DOHH2 (cell line): ENCODE measurements at regions not wholly inside any gene's neighbourhood (a gene's known extent, or its start where the extent isn't known, plus 50 kb on each side); places are given as distances from the start of the nearest gene placed in this dataset.
"Not testable (repeated sequence)": the region's sequence is repeated elsewhere in the genome, so short reads cannot be mapped to it uniquely, and the experiment has no call there.

ENCODE experiments used
- H3F3A ChIP-seq: fragments of 200-600 bp; sonication (generic), shearing (Covaris generic); 2 replicates; pipeline ENCODE4 v1.6.0; 2016; ENCODE audit warnings: antibody characterized with exemption, mild to moderate bottlenecking; ENCODE audit not compliant: control insufficient read depth, insufficient read depth
- H3K27ac ChIP-seq: fragments of 200-600 bp; sonication (generic); 2 replicates; pipeline ENCODE4 v1.5.1; 2014; ENCODE audit warnings: low read depth, mild to moderate bottlenecking, low read length, moderate library complexity
- H3K27me3 ChIP-seq: fragments of 200-600 bp; sonication (generic); 2 replicates; pipeline ENCODE4 v1.6.1; 2014; ENCODE audit warnings: mild to moderate bottlenecking, low read length, mixed read lengths; ENCODE audit not compliant: control insufficient read depth
- H3K36me3 ChIP-seq: fragments of 200-600 bp; sonication (generic); 2 replicates; pipeline ENCODE4 v1.6.1; 2014; ENCODE audit warnings: mild to moderate bottlenecking, low read length, moderate library complexity, mixed read lengths; ENCODE audit not compliant: control insufficient read depth
- H3K4me1 ChIP-seq: fragments of 200-600 bp; sonication (generic); 2 replicates; pipeline ENCODE4 v1.6.1; 2014; ENCODE audit warnings: mild to moderate bottlenecking, low read length, mixed read lengths; ENCODE audit not compliant: control insufficient read depth
- H3K4me2 ChIP-seq: fragments of 200-600 bp; sonication (generic); 2 replicates; pipeline ENCODE4 v1.6.0; 2014; ENCODE audit warnings: mild to moderate bottlenecking, low read length, moderate library complexity
- H3K4me3 ChIP-seq: fragments of 200-600 bp; sonication (generic); 2 replicates; pipeline ENCODE4 v1.5.1; 2014; ENCODE audit warnings: mild to moderate bottlenecking, low read length, mixed read lengths
- H3K79me2 ChIP-seq: fragments of 200-600 bp; sonication (generic); 2 replicates; pipeline ENCODE4 v1.6.1; 2014; ENCODE audit warnings: mild to moderate bottlenecking, low read length, mixed read lengths; ENCODE audit not compliant: control insufficient read depth
- H3K9me2 ChIP-seq: fragments of 200-600 bp; sonication (generic); replicated peaks from 2 replicates; pipeline ENCODE4 v1.6.1; 2014; ENCODE audit warnings: mild to moderate bottlenecking, low read length, mixed read lengths; ENCODE audit not compliant: control insufficient read depth
- H3K9me3 ChIP-seq: fragments of 200-600 bp; sonication (generic); 2 replicates; pipeline ENCODE4 v1.6.1; 2014; ENCODE audit warnings: antibody characterized with exemption, low read length, mixed read lengths; ENCODE audit not compliant: control insufficient read depth, insufficient read depth
- H4K20me1 ChIP-seq: fragments of 200-600 bp; sonication (generic); 2 replicates; pipeline ENCODE4 v1.6.0; 2014; ENCODE audit warnings: low read depth, mild to moderate bottlenecking, antibody characterized with exemption, low read length, moderate library complexity; ENCODE audit not compliant: control insufficient read depth, insufficient read depth
- CTCF ChIP-seq: fragments of 200-600 bp; sonication (generic); IDR thresholded peaks from one replicate; pipeline ENCODE4 v1.5.1; 2014; ENCODE audit warnings: antibody characterized with exemption, mild to moderate bottlenecking, low read depth, low read length; ENCODE audit not compliant: poor library complexity, severe bottlenecking
- EZH2phosphoT487 ChIP-seq: fragments of 200-600 bp; sonication (generic); IDR thresholded peaks from 2 replicates; pipeline ENCODE4 v1.6.1; 2017; ENCODE audit warnings: borderline replicate concordance, mild to moderate bottlenecking, antibody characterized with exemption, low read length, moderate library complexity, mixed read lengths

GRCh38 chr14:40682131-40682913, 924.4 kb upstream of the LRFN5 start:
- H3K4me1 ChIP-seq, result no peaks in the 10 kb centered on the region
- H3K4me2 ChIP-seq, result no peak overlapping the region
- H3K4me3 ChIP-seq, result no peak overlapping the region
- no peaks in the 10 kb centered on the region for H3K27me3 ChIP-seq
- H3K9me3 ChIP-seq, result no peaks in the 10 kb centered on the region
- H4K20me1 ChIP-seq, result no peaks in the 10 kb centered on the region
- TF ChIP-seq EZH2phosphoT487, result no peak
- TF ChIP-seq CTCF, result no peak
- H3K27ac ChIP-seq, result no peak overlapping the region
- H3F3A ChIP-seq, result no peaks in the 10 kb centered on the region
- H3K36me3 ChIP-seq, result no peaks in the 10 kb centered on the region
- no peaks in the 10 kb centered on the region for H3K79me2 ChIP-seq
- H3K9me2 ChIP-seq, result no peaks in the 10 kb centered on the region

- Histone ChIP-seq H3K4me1 (no peaks in the 10 kb centered on the region), H3F3A (no peaks in the 10 kb centered on the region), H3K9me3 (no peaks in the 10 kb centered on the region), H3K4me3 (no peak overlapping the region), H3K79me2 (no peaks in the 10 kb centered on the region), H3K27ac (no peak overlapping the region), H4K20me1 (no peaks in the 10 kb centered on the region), H3K36me3 (no peaks in the 10 kb centered on the region), H3K27me3 (no peaks in the 10 kb centered on the region), H3K4me2 (no peak overlapping the region), H3K9me2 (no peaks in the 10 kb centered on the region)
- TF ChIP-seq CTCF, result no peak
- no peak for TF ChIP-seq EZH2phosphoT487
Measured at GRCh38 chr14:40679256-40679655, 927.4 kb upstream of the LRFN5 start.

- not testable (repeated sequence) for H3K27ac ChIP-seq, H3K4me3 ChIP-seq, H4K20me1 ChIP-seq, H3K79me2 ChIP-seq, H3F3A ChIP-seq, H3K27me3 ChIP-seq, H3K9me2 ChIP-seq, H3K4me1 ChIP-seq, H3K9me3 ChIP-seq, H3K4me2 ChIP-seq, H3K36me3 ChIP-seq
Measured at GRCh38 chr14:40677206-40677605, 929.5 kb upstream of the LRFN5 start.

GRCh38 chr14:40674502-40674901, 932.2 kb upstream of the LRFN5 start:
- TF ChIP-seq CTCF (no peak), EZH2phosphoT487 (no peak)
- no peaks in the 10 kb centered on the region for H3K79me2 ChIP-seq
- H3K4me3 ChIP-seq, result no peak overlapping the region
- H3F3A ChIP-seq, result no peaks in the 10 kb centered on the region
- no peak overlapping the region for H3K4me2 ChIP-seq
- no peaks in the 10 kb centered on the region for H3K4me1 ChIP-seq
- no peaks in the 10 kb centered on the region for H3K27me3 ChIP-seq
- H3K36me3 ChIP-seq, result no peaks in the 10 kb centered on the region
- no peaks in the 10 kb centered on the region for H3K9me2 ChIP-seq
- H3K27ac ChIP-seq, result no peak overlapping the region
- H4K20me1 ChIP-seq, result no peaks in the 10 kb centered on the region
- no peaks in the 10 kb centered on the region for H3K9me3 ChIP-seq
